ENCODE measurements at regions not wholly inside any gene's neighbourhood (a gene's known extent, or its start where the extent isn't known, plus 50 kb on each side); places are given as distances from the start of the nearest gene placed in this dataset.

DNA sequence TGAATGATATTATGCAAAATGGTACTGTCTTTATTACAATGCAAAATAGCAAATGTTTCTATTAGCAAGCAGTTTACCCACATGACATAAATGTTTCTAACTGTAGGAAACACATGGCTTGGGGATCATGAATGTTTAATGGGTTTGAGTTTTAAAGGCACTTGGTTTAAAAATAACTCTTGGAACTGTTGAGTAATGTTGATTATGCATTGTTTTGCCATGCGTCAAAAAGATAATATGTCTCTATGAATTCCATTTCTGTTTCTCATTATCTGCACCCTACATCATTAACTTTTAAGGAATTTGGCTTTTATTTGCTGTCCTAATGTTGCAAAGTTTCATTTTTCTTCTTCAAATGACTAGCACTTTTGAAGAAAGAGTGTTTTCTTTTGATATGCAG is 1355.5 kb downstream of the SUCLG1 start:
- DNase-seq = no peak

DNA sequence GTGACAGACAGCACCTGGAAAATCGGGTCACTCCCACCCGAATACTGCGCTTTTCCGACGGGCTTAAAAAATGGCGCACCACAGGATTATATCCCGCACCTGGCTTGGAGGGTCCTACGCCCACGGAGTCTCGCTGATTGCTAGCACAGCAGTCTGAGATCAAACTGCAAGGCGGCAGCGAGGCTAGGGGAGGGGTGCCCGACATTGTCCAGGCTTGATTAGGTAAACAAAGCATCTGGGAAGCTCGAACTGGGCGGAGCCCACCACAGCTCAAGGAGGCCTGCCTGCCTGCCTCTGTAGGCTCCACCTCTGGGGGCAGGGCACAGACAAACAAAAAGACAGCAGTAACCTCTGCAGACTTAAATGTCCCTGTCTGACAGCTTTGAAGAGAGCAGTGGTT is 1370.0 kb downstream of the SUCLG1 start:
- DNase-seq = peak in 1 of 3 experiments; percentile 35

DNA sequence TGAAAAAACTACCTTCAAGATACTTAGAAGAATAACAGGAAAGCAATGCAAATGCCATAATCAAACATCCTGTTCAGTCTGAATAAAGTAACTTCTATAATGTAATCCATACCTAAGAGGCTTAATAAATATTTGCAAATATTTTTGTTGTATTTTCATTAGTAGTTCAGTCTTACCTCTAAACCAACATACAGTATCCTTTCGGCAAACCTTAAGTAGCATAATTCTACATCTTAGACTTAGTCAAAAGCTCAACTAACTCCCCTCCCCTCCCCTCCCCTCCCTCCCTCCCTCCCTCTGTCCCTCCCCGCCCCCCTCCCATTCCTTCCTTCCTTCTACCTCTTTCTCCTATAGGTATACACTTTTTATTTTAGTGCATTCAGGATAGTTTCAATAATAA is 1373.2 kb downstream of the SUCLG1 start:
- no peak for DNase-seq

DNA sequence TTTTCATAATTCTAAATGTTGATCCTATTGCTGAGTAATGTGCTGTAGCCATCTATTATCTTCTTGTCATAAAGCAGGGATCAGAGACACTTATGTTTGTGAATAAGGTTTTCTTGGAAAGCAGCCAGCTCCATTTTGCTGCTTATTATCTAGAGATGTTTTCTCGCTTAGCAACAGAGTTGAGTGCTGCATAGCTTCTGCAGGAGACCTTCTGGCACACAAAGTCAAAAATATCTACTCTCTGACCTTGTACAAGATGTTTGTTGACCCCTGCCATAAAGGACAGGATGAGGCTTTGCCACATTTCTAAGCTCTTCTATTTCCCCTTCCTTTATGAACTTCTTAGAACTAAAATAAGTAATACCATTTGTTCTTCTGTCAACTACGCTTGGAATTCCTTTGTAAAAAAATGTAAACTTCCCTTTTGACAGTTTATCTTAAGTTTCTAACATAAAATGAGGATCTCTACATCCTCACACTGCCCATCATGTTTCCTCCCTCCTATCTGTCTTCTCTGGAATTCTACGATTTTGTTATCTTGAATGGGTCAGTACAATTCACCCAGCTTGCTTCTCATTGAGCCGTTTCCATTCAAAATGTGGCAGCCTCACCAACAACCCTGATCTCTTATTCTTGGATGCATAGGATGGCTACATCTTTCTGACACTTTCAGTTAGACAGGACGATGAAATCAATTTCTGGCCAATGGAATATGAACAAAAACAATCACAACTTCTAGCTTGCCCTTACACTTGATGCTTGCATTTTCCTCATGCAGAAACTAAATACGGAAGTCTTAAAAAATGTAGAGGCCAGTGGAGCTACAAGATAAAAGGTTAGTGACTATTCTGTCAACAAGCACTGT is 1377.0 kb downstream of the SUCLG1 start:
- peak; percentile 66 to 94 (median 67) for DNase-seq

DNA sequence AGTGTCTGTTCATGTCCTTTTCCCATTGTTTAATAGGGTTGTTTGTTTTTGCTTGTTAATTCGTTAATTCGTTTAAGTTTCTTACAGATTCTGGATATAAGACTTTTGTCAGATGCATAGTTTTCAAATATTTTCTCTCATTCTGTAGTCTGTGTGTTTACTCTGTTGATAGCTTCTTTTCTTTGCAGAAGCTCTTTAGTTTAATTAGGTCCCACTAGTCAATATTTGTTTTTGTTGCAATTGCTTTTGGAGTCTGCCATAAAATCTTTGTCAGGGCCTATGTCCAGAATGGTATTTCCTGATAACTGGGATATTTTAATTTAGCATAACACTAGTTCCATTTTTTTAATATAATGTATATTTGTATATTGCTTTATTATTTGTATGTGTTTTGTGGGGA is 1380.1 kb downstream of the SUCLG1 start:
- peak in 1 of 3 experiments; percentile 3 for DNase-seq

DNA sequence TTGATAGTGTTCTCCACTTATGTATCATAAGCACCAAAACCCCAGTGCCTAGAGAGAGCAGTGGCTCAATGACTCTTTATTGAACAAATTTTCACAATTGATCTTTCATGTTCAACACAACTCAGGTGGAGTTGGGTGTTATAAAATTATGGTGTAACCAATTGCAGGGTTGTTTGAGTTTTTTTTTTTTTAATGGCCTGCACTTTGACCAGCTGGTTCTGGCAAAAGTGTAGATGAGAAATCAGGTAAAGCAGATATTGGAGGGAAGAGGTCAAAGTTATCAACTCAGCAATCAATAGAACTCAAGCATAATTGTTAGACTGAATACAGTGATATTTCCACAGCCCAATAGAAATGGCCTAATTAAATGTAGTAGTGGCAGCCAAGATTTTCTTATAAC is 1386.3 kb downstream of the SUCLG1 start:
- no peak for DNase-seq

DNA sequence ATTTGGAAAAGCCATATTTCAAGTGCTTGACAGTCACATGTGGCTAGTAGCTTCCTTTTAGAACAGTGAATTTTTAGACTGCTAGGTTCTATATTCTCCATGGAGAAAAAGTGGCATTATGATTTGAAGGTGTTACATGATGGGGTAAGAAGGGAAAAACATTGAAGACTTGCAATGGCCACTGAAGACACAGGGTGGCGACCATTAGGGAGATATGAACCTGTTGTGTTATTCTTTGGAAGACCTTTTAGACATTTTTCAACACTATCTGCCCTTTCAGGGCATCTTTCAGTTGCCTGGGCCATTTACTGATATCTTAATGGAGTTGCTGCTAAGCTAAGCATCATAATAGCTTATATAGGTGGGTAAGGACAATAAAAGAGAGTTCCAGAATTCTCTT is 1387.2 kb downstream of the SUCLG1 start:
- peak in 1 of 3 experiments; percentile 0 for DNase-seq

DNA sequence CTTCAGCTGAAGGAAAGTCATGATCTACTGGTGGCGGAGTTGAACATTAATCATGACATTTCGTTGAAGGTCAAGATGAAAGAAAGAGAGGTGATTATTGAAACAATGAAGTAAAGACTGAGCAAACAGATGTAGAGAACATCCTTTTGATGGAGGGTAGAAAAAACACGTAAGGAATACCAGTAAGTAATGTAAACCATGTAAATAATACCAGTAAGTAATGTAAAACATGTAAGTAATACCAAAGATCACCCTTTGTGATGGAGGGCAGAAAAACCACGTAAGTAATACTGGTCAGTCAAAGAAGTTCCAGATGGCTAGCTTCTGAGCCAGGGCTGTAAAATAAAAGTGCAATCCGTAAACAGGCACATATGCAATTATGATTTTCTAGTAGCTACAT is 1387.7 kb downstream of the SUCLG1 start:
- no peak for DNase-seq

DNA sequence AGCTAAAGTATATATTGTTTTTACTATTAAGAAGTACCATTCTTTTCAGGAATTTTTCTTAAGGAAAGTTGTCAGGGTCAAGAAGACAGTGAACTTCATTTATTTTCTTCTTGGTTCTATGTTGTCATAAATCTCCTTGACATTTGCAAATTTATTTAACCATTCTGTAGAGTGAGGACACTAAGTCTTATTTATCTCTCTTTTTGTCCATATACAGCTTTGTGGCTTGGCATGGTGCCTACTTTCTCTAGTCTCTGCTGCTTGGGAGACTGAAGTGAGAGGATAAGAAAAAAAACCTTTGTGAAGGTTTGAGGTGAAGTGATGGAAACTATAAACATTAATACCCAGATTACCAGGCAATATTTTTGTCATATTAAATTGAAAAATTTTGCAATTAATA is 1389.4 kb downstream of the SUCLG1 start:
- peak in 1 of 3 experiments; percentile 1 for DNase-seq

DNA sequence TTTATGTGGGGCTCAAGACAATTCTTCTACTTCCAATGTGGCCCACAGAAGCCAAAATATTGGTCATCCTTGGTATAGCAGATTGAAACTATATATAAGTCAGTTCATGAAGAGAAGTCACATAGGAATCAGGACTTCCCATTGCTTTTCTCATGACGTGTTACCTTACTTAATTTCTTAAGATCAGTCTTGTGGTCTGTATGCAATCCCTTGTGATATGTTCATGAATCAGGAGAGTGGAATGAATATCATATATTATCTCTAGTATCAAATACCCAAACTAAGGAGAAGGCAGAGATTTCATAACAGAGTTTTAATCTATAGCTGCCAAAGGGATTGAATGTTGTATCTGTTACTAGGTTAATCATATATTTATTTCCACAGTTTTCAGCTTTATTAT is 1390.4 kb downstream of the SUCLG1 start:
- no peak for DNase-seq

DNA sequence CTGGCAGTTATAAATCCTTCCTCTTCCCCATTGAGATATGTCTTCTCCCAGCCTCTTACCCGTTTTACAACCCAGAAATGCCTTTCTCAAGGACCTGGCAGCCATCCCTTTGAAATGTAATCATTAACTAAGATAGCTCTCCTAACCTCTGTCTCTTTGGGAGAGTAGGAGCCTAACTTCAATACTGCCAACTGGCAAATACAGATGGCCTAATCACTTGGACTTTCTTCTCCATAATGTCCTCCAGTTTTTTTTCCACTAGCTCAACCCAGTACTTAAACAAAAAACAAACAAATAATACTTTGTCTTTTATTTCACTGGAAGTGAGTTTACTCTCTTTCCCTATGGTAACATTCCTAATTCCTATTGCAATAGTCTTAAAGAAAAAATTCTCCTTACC is 1391.1 kb downstream of the SUCLG1 start:
- no peak for DNase-seq

DNA sequence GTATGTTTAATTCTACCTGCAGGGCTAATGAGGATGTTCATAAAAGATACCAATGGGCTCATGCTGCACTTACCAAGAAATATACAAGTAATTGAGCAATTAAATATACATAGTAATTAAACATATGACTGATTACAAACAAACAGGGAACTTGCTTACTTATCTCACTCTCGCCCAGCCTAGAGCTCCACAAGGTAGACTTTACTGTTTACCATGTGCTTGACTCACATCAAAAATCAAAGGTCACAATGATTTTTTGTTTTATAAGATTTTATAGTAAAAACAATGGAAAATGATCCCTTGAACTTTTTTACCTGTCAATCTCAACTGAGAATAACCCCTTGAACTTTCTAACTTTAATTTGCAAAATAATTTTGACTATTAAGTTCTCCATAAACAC is 1395.1 kb downstream of the SUCLG1 start:
- no peak for DNase-seq

DNA sequence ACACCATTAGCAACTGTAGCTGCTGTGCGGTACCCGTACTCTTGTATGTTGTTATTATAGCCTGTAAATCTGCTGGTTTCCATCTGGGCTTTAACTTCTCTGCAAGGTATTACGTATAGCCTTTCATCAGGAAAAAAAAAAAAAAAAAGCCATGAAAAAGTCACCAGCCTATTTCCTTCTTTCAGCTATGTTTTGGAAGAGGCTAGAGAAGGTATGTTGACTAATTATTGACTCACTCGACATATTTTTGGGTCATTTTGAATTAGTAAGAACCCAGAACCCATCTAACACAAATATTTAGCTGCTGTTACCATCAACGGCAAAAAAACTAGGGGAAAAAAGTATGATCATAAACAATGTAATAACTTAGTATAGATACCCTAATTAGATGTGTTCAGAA is 1395.6 kb downstream of the SUCLG1 start:
- no peak for DNase-seq

DNA sequence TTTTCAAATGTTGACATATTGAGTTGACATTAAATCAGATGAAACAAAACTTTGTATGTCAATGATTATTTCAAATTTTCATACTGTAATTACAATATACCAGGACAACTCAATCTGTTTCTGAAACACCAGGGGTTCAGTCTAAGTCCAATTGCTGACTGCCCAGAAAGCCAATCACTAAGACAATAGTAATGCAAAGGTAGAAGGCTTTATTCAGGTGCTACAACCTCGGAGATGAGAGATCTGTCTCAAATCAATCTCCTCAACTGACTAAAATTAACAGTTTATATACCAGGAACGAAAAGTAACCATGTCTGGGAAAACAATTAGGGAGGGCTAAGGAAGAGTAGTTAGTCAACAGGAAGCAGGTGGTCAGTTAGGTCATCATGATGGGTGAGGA is 1400.4 kb downstream of the SUCLG1 start:
- no peak for DNase-seq

DNA sequence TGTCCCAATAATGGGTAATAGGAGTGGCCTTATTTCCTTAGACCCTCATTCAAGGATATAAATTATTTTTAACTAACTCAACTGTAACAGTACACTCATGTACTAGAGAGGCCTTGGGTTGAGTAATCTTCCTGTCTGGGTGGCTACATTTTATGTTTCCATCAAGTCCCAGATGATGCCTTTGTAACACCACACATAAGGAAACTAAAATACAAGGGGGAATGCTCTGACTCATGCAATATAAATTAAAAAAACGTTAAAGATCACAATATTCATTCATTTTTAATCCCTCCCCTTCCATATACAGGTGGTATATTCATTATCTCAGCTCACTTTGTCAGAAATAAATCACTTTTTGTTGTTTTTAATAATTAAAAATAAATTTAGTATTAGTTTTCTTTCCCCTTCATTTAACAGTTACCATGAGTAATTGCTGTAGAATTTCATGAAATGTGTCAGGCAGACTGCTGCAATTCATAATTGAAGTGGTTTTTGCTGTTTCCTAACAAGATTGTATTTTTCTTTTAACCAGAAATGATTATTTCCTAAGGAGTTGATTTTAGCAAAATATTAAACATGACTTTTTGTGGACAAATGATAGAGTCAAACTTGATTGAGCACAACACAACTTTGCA is 1403.6 kb downstream of the SUCLG1 start:
- no peak for DNase-seq

DNA sequence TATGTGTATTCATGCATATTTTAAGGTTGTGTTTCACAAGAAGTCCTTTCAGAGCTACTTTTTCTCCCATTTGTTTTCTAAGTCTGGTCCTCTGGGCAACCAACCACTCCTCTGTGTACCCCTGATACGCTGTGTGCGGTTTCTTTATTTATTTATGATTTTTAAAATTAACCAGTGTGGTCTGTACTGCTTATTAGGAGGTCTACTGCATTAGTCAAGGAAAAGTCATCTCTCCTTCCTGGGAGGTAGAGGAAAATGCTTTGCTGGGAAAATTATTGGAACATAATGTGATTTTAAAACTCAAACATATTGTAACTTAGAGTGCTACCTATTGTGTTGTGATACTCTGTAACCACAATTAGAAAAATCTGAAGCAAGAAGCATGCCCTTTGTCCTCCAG is 1404.3 kb downstream of the SUCLG1 start:
- no peak for DNase-seq

DNA sequence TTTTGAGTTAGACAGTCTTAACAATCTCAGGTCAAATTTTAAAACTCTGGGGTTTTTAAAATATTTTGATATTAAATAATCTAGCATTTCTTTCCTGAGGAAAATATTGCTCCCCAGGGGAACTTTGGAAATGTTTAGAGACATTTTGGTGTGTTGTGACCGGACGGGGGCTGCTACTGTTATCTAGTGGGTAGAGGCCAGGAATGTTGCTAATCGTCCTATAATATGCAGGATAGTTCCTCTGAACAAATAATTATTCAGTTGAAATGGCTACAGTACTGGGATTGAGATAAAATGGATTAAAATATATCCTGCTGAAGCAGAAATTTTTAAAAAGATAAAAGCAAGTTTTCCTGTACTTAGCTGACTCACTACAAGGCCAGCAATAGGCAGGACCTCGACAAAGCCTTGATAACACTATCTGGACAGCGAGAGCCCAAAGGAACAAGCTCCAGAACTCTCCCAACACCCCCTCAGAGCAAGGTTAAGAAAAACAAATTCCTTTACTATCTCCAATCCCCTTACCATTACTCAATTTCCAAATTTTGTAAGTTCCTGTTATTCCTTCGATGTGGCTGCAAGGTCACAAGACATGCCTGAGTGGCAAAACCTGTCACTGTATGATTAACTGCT is 1407.4 kb downstream of the SUCLG1 start:
- no peak for DNase-seq

DNA sequence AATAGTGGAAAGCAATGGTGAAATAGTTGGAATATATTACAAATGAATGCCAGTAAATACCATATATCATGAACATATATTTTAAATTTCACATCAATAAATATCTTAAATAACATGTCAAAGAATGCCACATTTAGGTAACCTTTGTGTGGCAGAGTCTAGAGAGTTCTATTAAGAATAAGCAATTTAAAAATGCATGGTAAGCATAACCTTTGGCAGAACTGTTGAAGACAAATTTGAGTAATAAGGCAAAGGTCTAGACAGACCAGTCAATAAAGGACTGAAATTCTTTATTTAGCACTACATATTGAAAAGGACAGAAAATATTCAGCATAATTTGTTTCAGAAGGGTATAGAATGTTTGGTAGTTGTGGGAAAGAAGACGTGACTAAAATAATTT is 1417.0 kb downstream of the SUCLG1 start:
- no peak for DNase-seq

DNA sequence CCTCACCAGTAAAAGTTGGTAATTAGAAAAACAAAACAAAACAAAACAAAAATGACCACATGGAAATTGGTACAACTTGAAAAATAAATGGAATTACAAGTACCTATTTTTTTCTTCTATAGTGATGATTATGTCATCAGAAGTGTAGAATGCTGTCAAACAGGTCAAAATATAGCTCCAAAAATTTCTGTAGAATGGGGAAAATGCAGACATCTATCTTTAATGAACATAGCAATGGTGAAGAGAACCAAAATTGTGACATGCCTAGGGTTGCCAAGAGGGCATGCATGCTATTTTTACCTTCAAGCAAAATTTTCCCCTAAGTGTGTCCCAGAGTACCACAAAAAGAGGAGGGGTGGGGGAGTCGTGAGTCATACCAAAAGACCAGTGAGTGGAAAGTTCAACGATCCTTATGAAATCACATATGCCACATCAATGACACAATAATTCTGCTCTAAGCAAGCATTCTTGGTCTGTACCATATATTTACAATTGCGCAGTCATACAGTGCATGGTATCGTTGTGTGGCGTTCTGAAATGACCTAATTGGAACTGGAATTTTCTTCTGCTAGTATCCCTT is 1436.4 kb downstream of the SUCLG1 start:
- no peak for DNase-seq

DNA sequence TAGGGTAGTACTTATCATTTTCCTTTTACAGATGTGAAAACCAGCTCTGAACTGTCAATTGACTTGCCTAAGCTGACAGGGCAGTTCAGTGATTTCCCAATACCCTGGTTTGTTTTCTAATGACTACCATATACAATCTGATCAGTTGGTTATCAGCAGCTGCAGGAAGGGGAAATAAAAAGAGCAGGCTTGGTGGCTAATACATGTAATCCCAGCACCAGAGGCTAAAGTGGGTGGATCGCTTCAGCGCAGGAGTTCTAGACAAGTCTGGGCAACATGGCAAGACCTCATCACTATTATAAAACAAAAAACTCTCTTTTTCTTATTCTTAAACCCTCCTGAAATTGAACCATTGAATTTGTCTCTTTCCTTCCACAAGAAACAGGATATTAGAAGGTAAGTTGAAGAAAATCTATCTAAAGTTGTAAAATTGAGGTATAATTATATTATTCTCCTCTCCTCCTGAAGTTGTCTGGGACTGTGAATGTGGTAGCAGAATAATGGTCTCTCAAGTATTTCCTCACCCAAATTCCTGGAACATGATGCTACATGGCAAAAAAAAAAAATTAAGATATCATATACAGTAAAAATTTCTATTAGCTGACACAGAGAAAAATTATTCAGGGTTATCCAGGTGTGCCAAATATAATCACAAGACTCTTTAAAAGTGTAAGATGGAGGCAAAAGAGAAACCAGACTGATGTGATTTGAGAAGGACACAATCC is 1441.6 kb downstream of the SUCLG1 start:
- DNase-seq = no peak

DNA sequence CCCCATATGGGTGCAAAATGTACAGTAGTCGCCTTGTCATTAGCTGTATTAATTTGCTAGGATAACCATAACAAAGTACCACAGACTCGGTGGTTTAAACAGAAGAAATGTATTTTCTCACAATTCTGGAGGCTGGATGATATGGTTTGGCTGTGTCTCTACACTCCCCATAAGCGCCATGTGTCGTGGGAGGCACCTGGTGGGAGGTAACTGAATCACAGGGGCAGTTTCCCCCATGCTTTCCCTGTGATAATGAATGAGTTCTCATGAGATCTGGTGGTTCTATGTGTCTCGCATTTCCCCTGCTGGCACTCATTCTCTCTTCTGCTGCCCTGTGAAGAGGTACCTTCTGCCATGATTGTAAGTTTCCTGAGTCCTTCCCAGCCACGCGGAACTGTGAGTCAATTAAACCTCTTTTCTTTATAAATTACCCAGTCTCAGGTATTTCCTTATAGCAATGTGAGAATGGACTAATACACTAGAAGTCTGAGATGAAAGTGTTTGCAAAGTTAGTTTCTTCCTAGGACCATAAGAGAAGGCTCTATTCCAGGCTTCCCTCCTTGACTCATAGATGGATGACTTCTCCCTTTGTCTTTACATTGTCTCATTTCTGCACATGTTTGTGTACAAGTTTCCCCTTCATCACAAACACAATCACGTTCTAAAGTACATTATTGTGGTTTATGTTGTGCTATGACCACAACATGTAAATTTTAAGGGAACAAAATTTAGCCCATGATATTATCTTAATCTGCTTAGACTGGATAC is 1442.6 kb downstream of the SUCLG1 start:
- no peak for DNase-seq

DNA sequence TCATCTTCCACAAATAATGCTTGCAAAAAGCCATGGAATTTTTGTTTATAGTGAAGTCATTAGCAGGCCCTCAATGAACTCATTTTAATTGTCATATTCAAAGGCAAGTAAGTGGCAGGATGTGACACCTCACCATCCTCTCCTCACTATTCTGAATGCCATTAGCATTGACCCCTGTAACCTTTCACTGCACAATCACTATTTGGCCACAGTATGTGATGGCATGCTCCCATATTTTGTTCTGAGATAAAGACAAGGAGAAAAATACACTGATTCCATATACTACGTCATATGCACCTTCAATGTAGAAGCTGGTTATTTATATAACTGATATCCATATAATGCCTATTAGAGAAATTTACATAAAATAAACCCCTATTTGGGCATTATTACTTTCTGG is 1443.2 kb downstream of the SUCLG1 start:
- DNase-seq = no peak

Data from NCI-H1417 (cell line).